ENCODE measurements at regions not wholly inside any gene's neighbourhood (a gene's known extent, or its start where the extent isn't known, plus 50 kb on each side); places are given as distances from the start of the nearest gene placed in this dataset.

- TF ChIP-seq ARID4B (CRISPR knock-in tag; IDR thresholded peaks at IDR 0.05; ENCODE audit: borderline replicate concordance) (no peak), ZNF138 (CRISPR knock-in tag; conservative IDR thresholded peaks at IDR 0.05) (no peak), FOXP4 (CRISPR knock-in tag; IDR thresholded peaks at IDR 0.05) (no peak)
These were observed 74.0 kb upstream of the PTPN1 start (continued) for GRCh38 chr20:50436052-50436656.

- no peak overlapping the region for H3K4me3 Mint-ChIP-seq
- POLR2A ChIA-PET: no interaction called here
- no peak for DNase-seq (ENCODE audit: low spot score)
- no peaks in the 10 kb centered on the region for H3K9me3 Mint-ChIP-seq
- peaks cover 28% of the 10 kb centered on the region for H3K4me1 Mint-ChIP-seq
- CTCF ChIA-PET: no interaction called here
- no peak for ATAC-seq
- no peaks in the 10 kb centered on the region for H3K27me3 Mint-ChIP-seq (ENCODE audit: low read depth)
- H3K36me3 Mint-ChIP-seq: no peaks in the 10 kb centered on the region
- no peak overlapping the region for H3K27ac Mint-ChIP-seq
- TF ChIP-seq ATF2 (CRISPR knock-in tag; IDR thresholded peaks at IDR 0.05; ENCODE audit: borderline replicate concordance, low read depth) (no peak), NFATC4 (CRISPR knock-in tag; IDR thresholded peaks at IDR 0.05) (no peak), ZNF416 (CRISPR knock-in tag; IDR thresholded peaks at IDR 0.05) (no peak), FOXK1 (CRISPR knock-in tag; IDR thresholded peaks at IDR 0.05) (no peak), NR2C2 (CRISPR knock-in tag; IDR thresholded peaks at IDR 0.05) (no peak)
These were observed 73.5 kb upstream of the PTPN1 start for GRCh38 chr20:50436696-50437095.

GRCh38 chr20:50438986-50439407 is 71.2 kb upstream of the PTPN1 start:
- H3K9me3 Mint-ChIP-seq: no peaks in the 10 kb centered on the region
- H3K27ac Mint-ChIP-seq: no peak overlapping the region
- H3K4me3 Mint-ChIP-seq: no peak overlapping the region
- ATAC-seq (no peak), DNase-seq (ENCODE audit: low spot score) (no peak)
- H3K27me3 Mint-ChIP-seq (ENCODE audit: low read depth): no peaks in the 10 kb centered on the region
- POLR2A ChIA-PET: interaction anchor here (0.9 kb wide), 1 partner anchor 128 kb away, joined by 3 read pairs; no protein-coding TSS in a partner anchor
- H3K36me3 Mint-ChIP-seq: no peaks in the 10 kb centered on the region
- no peak for TF ChIP-seq GABPB1 (CRISPR knock-in tag; IDR thresholded peaks at IDR 0.05)
- TF ChIP-seq MAX (CRISPR knock-in tag; IDR thresholded peaks at IDR 0.05): no peak
- TF ChIP-seq ATF3 (CRISPR knock-in tag; conservative IDR thresholded peaks at IDR 0.05): no peak
- TF ChIP-seq GRHL2 (CRISPR knock-in tag; IDR thresholded peaks at IDR 0.05; ENCODE audit: insufficient replicate concordance, severe bottlenecking): no peak
- TF ChIP-seq SMAD3 (CRISPR knock-in tag; IDR thresholded peaks at IDR 0.05; ENCODE audit: borderline replicate concordance): no peak
- no peak for TF ChIP-seq E2F1 (CRISPR knock-in tag; IDR thresholded peaks at IDR 0.05)
- no peak for TF ChIP-seq TEAD4 (CRISPR knock-in tag; IDR thresholded peaks at IDR 0.05)
- TF ChIP-seq ATF2 (CRISPR knock-in tag; IDR thresholded peaks at IDR 0.05; ENCODE audit: borderline replicate concordance, low read depth): no peak
- CTCF ChIA-PET: no interaction called here
- peaks cover 13% of the 10 kb centered on the region for H3K4me1 Mint-ChIP-seq

Data from WTC11 (cell line).